NCI-H187 (cell line): ENCODE measurements at regions not wholly inside any gene's neighbourhood (a gene's known extent, or its start where the extent isn't known, plus 50 kb on each side); places are given as distances from the start of the nearest gene placed in this dataset.

Experiments used
- DNase-seq, 2 experiments: peaks; one replicate each; lab custom pipeline; 2025; lab: John Stamatoyannopoulos, UW

DNA sequence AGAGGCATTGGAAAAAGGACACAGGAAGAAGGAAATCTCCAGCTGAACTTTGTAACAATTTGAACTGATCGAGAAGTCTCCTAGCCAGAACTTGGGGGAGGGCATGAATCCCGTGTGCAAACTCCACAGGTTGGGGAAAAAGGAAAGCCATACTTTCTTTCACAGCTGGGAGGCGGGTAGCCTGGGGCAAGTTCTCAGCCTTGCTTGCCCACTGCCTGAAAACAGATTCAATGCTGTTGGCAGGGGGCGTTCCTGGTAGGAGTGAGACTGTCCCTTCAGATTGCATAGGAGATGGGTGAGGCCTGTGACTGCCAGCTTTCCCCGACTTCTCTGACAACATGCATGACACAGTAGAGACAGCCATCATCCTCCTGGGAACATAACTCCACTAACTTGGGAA lies 289.1 kb upstream of the PHF14 start:
- DNase-seq: no peak

DNA sequence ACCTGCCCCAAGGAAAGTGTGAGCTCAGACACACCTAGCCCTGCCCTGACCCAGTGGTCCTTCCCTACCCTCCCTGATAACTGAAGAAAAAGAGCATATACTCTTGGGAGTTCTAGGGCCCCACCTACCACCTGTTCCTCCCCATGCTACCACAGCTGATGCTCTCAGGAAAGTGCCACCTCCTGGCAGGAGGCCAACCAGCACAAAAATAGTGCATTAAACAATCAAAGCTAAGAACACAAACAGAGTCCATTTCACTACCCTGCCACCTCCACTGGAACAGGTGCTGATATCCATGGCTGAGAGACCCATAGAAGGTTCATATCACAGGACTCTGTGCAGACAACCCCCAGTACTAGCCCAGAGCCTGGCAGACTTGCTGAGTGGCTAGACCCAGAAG lies 288.6 kb upstream of the PHF14 start:
- DNase-seq: no peak

GRCh38 chr7:10688544-10688943 lies 285.1 kb upstream of the PHF14 start:
- DNase-seq: no peak

DNA sequence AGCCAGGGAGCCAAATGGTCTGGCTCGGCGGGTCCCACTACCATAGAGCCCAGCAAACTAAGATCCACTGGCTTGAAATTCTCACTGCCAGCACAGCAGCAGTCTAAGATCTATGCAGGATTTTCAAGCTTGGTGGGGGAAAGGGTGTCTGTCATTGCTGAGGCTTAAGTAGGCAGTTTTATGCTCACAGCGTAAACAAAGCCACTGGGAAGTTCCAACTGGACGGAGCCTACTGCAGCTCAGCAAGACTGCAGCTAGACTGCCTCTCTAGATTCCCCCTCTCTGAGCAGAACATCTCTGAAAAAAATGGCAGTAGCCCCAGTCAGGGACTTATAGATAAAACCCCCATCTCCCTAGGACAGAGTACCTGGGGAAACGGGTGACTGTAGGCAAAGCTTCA lies 277.6 kb upstream of the PHF14 start:
- DNase-seq: no peak

GRCh38 chr7:10703059-10703458 lies 270.6 kb upstream of the PHF14 start:
- no peak for DNase-seq

- DNase-seq: no peak
These were observed 269.7 kb upstream of the PHF14 start for GRCh38 chr7:10703981-10704380.

- no peak for DNase-seq
These were observed 269.0 kb upstream of the PHF14 start for GRCh38 chr7:10704653-10705052.

GRCh38 chr7:10706875-10707493 lies 266.7 kb upstream of the PHF14 start:
- no peak for DNase-seq

GRCh38 chr7:10707519-10707918 lies 266.2 kb upstream of the PHF14 start:
- no peak for DNase-seq

GRCh38 chr7:10708447-10708846 lies 265.2 kb upstream of the PHF14 start:
- DNase-seq: no peak

- no peak for DNase-seq
These were observed 254.9 kb upstream of the PHF14 start for GRCh38 chr7:10718768-10719167.

DNA sequence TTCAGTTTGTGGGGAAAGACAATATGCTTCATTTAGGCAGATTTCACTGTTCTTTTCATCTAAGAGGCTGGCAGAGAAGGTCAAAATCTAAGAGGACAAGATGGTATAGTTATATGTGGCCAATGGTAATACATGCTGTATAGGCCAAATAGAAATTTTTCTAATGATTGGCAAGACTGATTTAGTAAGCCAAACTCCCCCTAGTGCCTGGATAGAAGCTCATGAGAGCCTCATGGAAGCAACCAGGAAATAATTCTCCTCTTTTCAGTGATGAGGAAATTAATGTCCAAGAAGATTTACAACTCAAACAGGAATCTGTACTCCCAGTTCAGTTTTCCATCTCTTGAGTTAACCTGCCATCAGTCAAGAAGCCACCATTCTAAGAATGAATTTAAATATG lies 253.6 kb upstream of the PHF14 start:
- no peak for DNase-seq

- DNase-seq: no peak
These were observed 252.4 kb upstream of the PHF14 start for GRCh38 chr7:10721289-10721688.

GRCh38 chr7:10723832-10724231 lies 249.8 kb upstream of the PHF14 start:
- no peak for DNase-seq

- no peak for DNase-seq
These were observed 249.2 kb upstream of the PHF14 start for GRCh38 chr7:10724449-10724848.

DNA sequence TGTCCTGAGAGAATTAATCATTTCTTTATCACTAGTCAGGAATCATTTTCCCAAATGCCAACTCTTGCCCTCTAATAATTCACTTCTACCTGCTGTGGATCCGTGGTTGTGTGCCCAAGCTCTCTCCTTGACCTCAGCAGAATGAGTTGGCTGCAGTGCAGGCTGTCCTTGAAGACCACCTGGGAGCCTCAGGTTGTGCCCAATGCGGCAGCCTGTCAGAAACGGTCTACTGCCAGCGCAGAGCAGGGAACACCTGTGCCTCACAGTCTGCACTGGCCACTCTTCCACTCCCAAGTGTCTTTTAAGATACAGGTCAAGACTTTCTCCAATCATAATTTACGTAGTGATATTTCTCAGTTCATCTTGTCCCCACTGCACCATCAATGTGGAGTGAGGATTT lies 246.0 kb upstream of the PHF14 start:
- no peak for DNase-seq

DNA sequence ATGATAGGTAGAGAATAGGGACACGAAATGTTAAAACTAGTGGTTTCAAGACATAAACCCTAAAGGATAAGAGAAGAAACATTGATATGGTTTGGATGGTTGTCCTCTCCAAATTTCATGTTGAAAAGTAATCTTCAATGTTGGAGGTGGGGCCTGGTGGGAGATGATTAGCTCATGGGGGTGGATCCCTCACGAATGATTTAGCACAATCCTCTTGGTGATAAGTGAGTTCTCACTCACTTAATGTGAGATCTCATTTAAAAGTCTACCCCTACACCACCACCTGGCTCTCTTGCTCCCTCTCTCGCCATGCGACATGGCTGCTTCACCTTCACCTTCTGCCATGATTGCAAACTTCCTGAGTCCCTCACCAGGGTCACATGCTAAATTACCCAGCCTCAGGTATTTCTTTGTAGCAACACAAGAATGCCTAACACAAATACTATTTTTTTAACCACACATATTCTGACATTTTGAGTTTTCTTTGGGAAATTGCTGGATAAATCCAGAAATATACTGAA lies 242.4 kb upstream of the PHF14 start:
- no peak for DNase-seq

GRCh38 chr7:10733747-10734146 lies 239.9 kb upstream of the PHF14 start:
- DNase-seq: no peak

- DNase-seq: no peak
These were observed 239.1 kb upstream of the PHF14 start for GRCh38 chr7:10734595-10734994.

DNA sequence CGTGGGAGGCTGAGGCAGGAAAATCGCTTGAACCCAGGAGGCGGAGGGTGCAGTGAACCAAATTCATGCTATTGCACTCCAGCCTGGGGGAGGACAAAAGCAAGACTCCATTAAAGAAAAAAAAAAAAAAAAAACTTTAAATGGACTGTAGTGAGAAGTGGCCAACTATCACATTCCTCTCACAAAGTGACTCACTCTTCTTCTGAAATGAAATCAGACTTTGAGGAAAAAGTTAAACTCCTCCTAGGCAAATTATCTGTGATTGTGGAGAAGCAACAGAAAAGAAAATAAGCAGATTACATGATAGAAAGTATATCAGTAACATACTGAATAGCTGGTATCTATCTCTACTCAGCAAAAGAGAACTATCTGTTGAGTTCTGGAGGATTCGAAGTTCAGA lies 234.3 kb upstream of the PHF14 start:
- no peak for DNase-seq

- no peak for DNase-seq
These were observed 232.9 kb upstream of the PHF14 start for GRCh38 chr7:10740805-10741204.

GRCh38 chr7:10756981-10757380 lies 216.7 kb upstream of the PHF14 start:
- DNase-seq: no peak

- DNase-seq: no peak
These were observed 214.6 kb upstream of the PHF14 start for GRCh38 chr7:10759120-10759519.

- DNase-seq: no peak
These were observed 205.9 kb upstream of the PHF14 start for GRCh38 chr7:10767771-10768170.

- DNase-seq: no peak
These were observed 203.5 kb upstream of the PHF14 start for GRCh38 chr7:10770176-10770575.
